GM04503 (cell line): ENCODE measurements at regions not wholly inside any gene's neighbourhood (a gene's known extent, or its start where the extent isn't known, plus 50 kb on each side); places are given as distances from the start of the nearest gene placed in this dataset.
"Not testable (repeated sequence)": the region's sequence is repeated elsewhere in the genome, so short reads cannot be mapped to it uniquely, and the experiment has no call there.

ENCODE experiments used
- DNase-seq: peaks from one replicate; pipeline ENCODE4 v3.0.0-alpha.2; 2012; ENCODE audit warnings: low read depth

GRCh38 chr7:13201628-13202027 lies 514.2 kb downstream of the ARL4A start:
- DNase-seq, result no peak

- no peak for DNase-seq
Observed at GRCh38 chr7:13217768-13218167, 530.3 kb downstream of the ARL4A start.

GRCh38 chr7:13225068-13225467 lies 537.6 kb downstream of the ARL4A start:
- DNase-seq, result no peak

- DNase-seq, result no peak
Observed at GRCh38 chr7:13226385-13226784, 539.0 kb downstream of the ARL4A start.

GRCh38 chr7:13231216-13231615 lies 543.8 kb downstream of the ARL4A start:
- DNase-seq, result no peak

- DNase-seq, result no peak
Observed at GRCh38 chr7:13235436-13235835, 548.0 kb downstream of the ARL4A start.

- no peak for DNase-seq
Observed at GRCh38 chr7:13236026-13236425, 548.6 kb downstream of the ARL4A start.

- peak; percentile 18 for DNase-seq
Observed at GRCh38 chr7:13240349-13240748, 552.9 kb downstream of the ARL4A start.

GRCh38 chr7:13241416-13241815 lies 554.0 kb downstream of the ARL4A start:
- DNase-seq, result no peak

GRCh38 chr7:13257661-13258060 lies 570.2 kb downstream of the ARL4A start:
- DNase-seq, result no peak

- no peak for DNase-seq
Observed at GRCh38 chr7:13258386-13258785, 571.0 kb downstream of the ARL4A start.

GRCh38 chr7:13259930-13260329 lies 572.5 kb downstream of the ARL4A start:
- no peak for DNase-seq

- DNase-seq, result no peak
Observed at GRCh38 chr7:13262929-13263530, 575.6 kb downstream of the ARL4A start.

- no peak for DNase-seq
Observed at GRCh38 chr7:13265271-13265670, 577.8 kb downstream of the ARL4A start.

GRCh38 chr7:13274205-13274604 lies 586.8 kb downstream of the ARL4A start:
- not testable (repeated sequence) for DNase-seq

GRCh38 chr7:13276977-13277376 lies 589.5 kb downstream of the ARL4A start:
- DNase-seq, result no peak

- DNase-seq, result no peak
Observed at GRCh38 chr7:13278020-13278419, 590.6 kb downstream of the ARL4A start.

- no peak for DNase-seq
Observed at GRCh38 chr7:13279854-13280435, 592.5 kb downstream of the ARL4A start.

GRCh38 chr7:13282377-13282980 lies 595.0 kb downstream of the ARL4A start:
- DNase-seq, result no peak

GRCh38 chr7:13286916-13287315 lies 599.5 kb downstream of the ARL4A start:
- no peak for DNase-seq

GRCh38 chr7:13288516-13288915 lies 601.1 kb downstream of the ARL4A start:
- no peak for DNase-seq

GRCh38 chr7:13290975-13291374 lies 603.5 kb downstream of the ARL4A start:
- DNase-seq, result no peak

GRCh38 chr7:13293264-13294002 lies 606.0 kb downstream of the ARL4A start:
- no peak for DNase-seq
